K562 (cell line): ENCODE measurements at regions not wholly inside any gene's neighbourhood (a gene's known extent, or its start where the extent isn't known, plus 50 kb on each side); places are given as distances from the start of the nearest gene placed in this dataset.

ENCODE experiments used
- ATAC-seq: fragments of 200-7000 bp; cut with Tn5 transposase; 3 replicates; pipeline ENCODE4 v1.9.1; 2020; ENCODE audit warnings: moderate library complexity
- BruUV-seq: library from RNA; stranded (reverse); fragments of 400-500 nt; replicated peaks from 2 replicates; lab custom pipeline; 2021; lab: Mats Ljungman, UMichigan
- CTCF ChIA-PET: fragments of 300-600 bp; formaldehyde crosslinking; extraction: SDS; loops from one replicate; lab custom pipeline; 2021; ENCODE audit warnings: low intra/inter-chr PET ratio; lab: Yijun Ruan, JAX
- POLR2A ChIA-PET: fragments of 300-600, 350-650 bp; sonication (Branson Sonifier 250); formaldehyde crosslinking; extraction: SDS; loops from one replicate; lab custom pipeline; 2021; ENCODE audit warnings: antibody characterized with exemption, inconsistent platforms; lab: Yijun Ruan, JAX
- DNase-seq, 4 experiments: peaks; one replicate each; pipeline versions ENCODE4 v3.0.0 to v3.0.0-alpha.2; 2011 to 2018; ENCODE audit warnings: low spot score in 3 of 4, mixed read lengths in 3 of 4; ENCODE audit errors: extremely low read depth in 1 of 4
- FAIRE-seq: peaks from 2 replicates; lab custom pipeline; 2011; peaks lifted over from hg19 to GRCh38; lab: Jason Lieb, UNC
- H2AFZ ChIP-seq: 2 replicates; pipeline ENCODE4 v1.6.0; 2011; ENCODE audit warnings: low read depth, low read length, control low read depth, inconsistent platforms
- H3K27ac ChIP-seq: fragments of 200-600 bp; 3 replicates; pipeline ENCODE4 v1.8.0; 2011; ENCODE audit warnings: low read depth, mild to moderate bottlenecking, control low read depth, inconsistent platforms, low read length, moderate library complexity, mixed read lengths; ENCODE audit errors: extremely low read depth
- H3K27me3 ChIP-seq, 2 experiments: fragments of 300-600 bp in 1 of 2; 2 replicates in 1 of 2; 3 replicates in 1 of 2; pipeline versions ENCODE4 v1.6.0 to v1.8.0; 2011; ENCODE audit warnings: inconsistent platforms in 2 of 2, low read length in 2 of 2, mild to moderate bottlenecking in 1 of 2, mixed read lengths in 1 of 2, moderate library complexity in 1 of 2; ENCODE audit not compliant: control insufficient read depth in 2 of 2, insufficient read depth in 2 of 2
- H3K36me3 ChIP-seq: fragments of 300-600 bp; 3 replicates; pipeline ENCODE4 v1.8.0; 2011; ENCODE audit warnings: mild to moderate bottlenecking, low read length, inconsistent platforms; ENCODE audit not compliant: control insufficient read depth, insufficient read depth
- H3K4me1 ChIP-seq, 2 experiments: fragments of 200-600 bp in 1 of 2; replicated peaks in 1 of 2; 2 replicates in 1 of 2; 3 replicates in 1 of 2; pipeline versions ENCODE4 v1.5.1 to v1.8.0; 2011; ENCODE audit warnings: inconsistent platforms in 2 of 2, low read length in 2 of 2, mild to moderate bottlenecking in 1 of 2, mixed read lengths in 1 of 2, moderate library complexity in 1 of 2; ENCODE audit not compliant: control insufficient read depth in 2 of 2, insufficient read depth in 2 of 2
- H3K4me2 ChIP-seq: 2 replicates; pipeline ENCODE4 v1.6.1; 2011; ENCODE audit warnings: low read length, control low read depth, inconsistent platforms, mixed read lengths; ENCODE audit not compliant: insufficient read depth
- H3K4me3 ChIP-seq: fragments of 200-600 bp; sonication (generic), shearing (Covaris generic); 2 replicates; pipeline ENCODE4 v1.5.1; 2016; ENCODE audit warnings: control low read depth, inconsistent platforms
- H3K79me2 ChIP-seq: fragments of 200-600 bp; 3 replicates; pipeline ENCODE4 v1.8.0; 2011; ENCODE audit warnings: low read length, inconsistent platforms; ENCODE audit not compliant: control insufficient read depth, insufficient read depth
- H3K9ac ChIP-seq, 2 experiments: 2 replicates each; pipeline versions ENCODE4 v1.6.0 to v1.6.1; 2011; ENCODE audit warnings: low read depth in 2 of 2, low read length in 2 of 2, control low read depth in 1 of 2, inconsistent platforms in 1 of 2, mild to moderate bottlenecking in 1 of 2, mixed read lengths in 1 of 2; ENCODE audit not compliant: insufficient read depth in 1 of 2
- H3K9me1 ChIP-seq: one replicate; pipeline ENCODE4 v1.6.0; 2011; ENCODE audit warnings: inconsistent platforms, mild to moderate bottlenecking, low read length, moderate library complexity; ENCODE audit not compliant: control insufficient read depth, insufficient read depth
- H3K9me3 ChIP-seq: replicated peaks from 2 replicates; pipeline ENCODE4 v1.5.1; 2011; ENCODE audit warnings: low read depth, low read length, inconsistent platforms; ENCODE audit not compliant: control insufficient read depth, insufficient read depth
- H4K20me1 ChIP-seq: replicated peaks from 2 replicates; pipeline ENCODE4 v1.6.1; 2011; ENCODE audit warnings: low read length, inconsistent platforms, mixed read lengths; ENCODE audit not compliant: control insufficient read depth, insufficient read depth
- E2F3 ChIP-seq: fragments of 250-450 bp; sonication (Bioruptor Pico); IDR thresholded peaks from 2 replicates; pipeline ENCODE4 v1.4.0; 2020; ENCODE audit warnings: mild to moderate bottlenecking
- HDAC6 ChIP-seq: IDR thresholded peaks from 2 replicates; pipeline ENCODE4 v1.6.1; 2012; ENCODE audit warnings: low read depth, mild to moderate bottlenecking, control low read depth, inconsistent platforms, low read length, moderate library complexity
- KLF13 ChIP-seq: fragments of 450-650 bp; IDR thresholded peaks from 2 replicates; pipeline ENCODE4 v1.6.1; 2016; ENCODE audit warnings: missing genetic modification characterization, low read depth, mild to moderate bottlenecking, missing compliant biosample characterization, moderate library complexity, borderline replicate concordance
- LEF1 ChIP-seq: fragments of 450-650 bp; IDR thresholded peaks from 2 replicates; pipeline ENCODE4 v1.6.1; 2016; ENCODE audit warnings: mild to moderate bottlenecking
- MED1 ChIP-seq: sonication (generic); formaldehyde crosslinking; IDR thresholded peaks from 2 replicates; pipeline ENCODE4 v1.8.1; 2023; ENCODE audit warnings: missing genetic modification reagents, borderline replicate concordance
- NEUROD1 ChIP-seq: fragments of 150-350 bp; IDR thresholded peaks from 2 replicates; pipeline ENCODE4 v1.6.1; 2014; ENCODE audit warnings: borderline replicate concordance, low read length, low read depth; ENCODE audit not compliant: partially characterized antibody
- RBM15 ChIP-seq: fragments of 200-400 bp; formaldehyde crosslinking; IDR thresholded peaks from 2 replicates; pipeline ENCODE4 v1.6.1; 2018; ENCODE audit warnings: mild to moderate bottlenecking, low read length, moderate library complexity; ENCODE audit not compliant: insufficient read depth
- RUNX1 ChIP-seq: sonication (generic); IDR thresholded peaks from 2 replicates; pipeline ENCODE4 v1.6.1; 2016; ENCODE audit warnings: antibody characterized with exemption, low read depth
- SMARCA5 ChIP-seq: fragments of 450-650 bp; IDR thresholded peaks from 2 replicates; pipeline ENCODE4 v1.6.1; 2016
- SRSF7 ChIP-seq: fragments of 200-400 bp; formaldehyde crosslinking; optimal IDR thresholded peaks from 2 replicates; pipeline ENCODE3; 2017; ENCODE audit warnings: mild to moderate bottlenecking, low read depth, low read length
- STAT5A ChIP-seq: IDR thresholded peaks from 2 replicates; pipeline ENCODE4 v1.6.1; 2012; ENCODE audit warnings: low read length, inconsistent platforms, borderline replicate concordance
- TRIM24 ChIP-seq, 2 experiments: fragments of 450-650 bp; IDR thresholded peaks; 2 replicates each; pipeline ENCODE4 v1.6.1; 2016
- TRIM28 ChIP-seq: fragments of 450-650 bp; IDR thresholded peaks from 2 replicates; pipeline ENCODE4 v1.6.1; 2017
- YBX1 ChIP-seq: fragments of 450-650 bp; IDR thresholded peaks from 2 replicates; pipeline ENCODE4 v1.7.1; 2016; ENCODE audit warnings: mild to moderate bottlenecking
- ZFX ChIP-seq: sonication (generic); formaldehyde crosslinking; IDR thresholded peaks from 2 replicates; pipeline ENCODE4 v1.8.0; 2022; ENCODE audit warnings: mild to moderate bottlenecking, missing genetic modification reagents, moderate library complexity
- WGBS: fragments of 100-300 bp; shearing (Covaris generic); methylation state at CpG from one replicate; pipeline ENCODE4 v1.1.6; 2016; ENCODE audit warnings: low coverage, mixed read lengths; ENCODE audit not compliant: insufficient coverage; ENCODE audit errors: missing lambda C conversion rate; 5-methylcytosine and 5-hydroxymethylcytosine counted together
- in situ Hi-C: fragments of 300-500 bp; cut with MboI; formaldehyde crosslinking; loops from 4 replicates; pipeline ENCODE4 v1.15.0; 2018; ENCODE audit warnings: inconsistent platforms, mixed read lengths
- intact Hi-C: fragments of 100-400 bp; cut with micrococcal nuclease; formaldehyde crosslinking; loops from 2 replicates; pipeline ENCODE4 v1.14.2; 2022
- TF ChIP-seq, protein P1 (sequence below), 3 experiments: fragments of 200-800 bp in 1 of 3; fragments of 250-450 bp in 1 of 3; fragments of 450-650 bp in 1 of 3; sonication (Bioruptor Pico) in 1 of 3; sonication (Bioruptor generic) in 1 of 3; formaldehyde crosslinking in 1 of 3; IDR thresholded peaks; 2 replicates each; pipeline versions ENCODE4 v1.6.1 to v1.8.0; 2016 to 2022; ENCODE audit warnings: mild to moderate bottlenecking in 2 of 3, missing genetic modification characterization in 2 of 3, missing compliant biosample characterization in 1 of 3, moderate library complexity in 1 of 3
- TF ChIP-seq, protein P2 (sequence below): sonication (generic); formaldehyde crosslinking; IDR thresholded peaks from 2 replicates; pipeline ENCODE4 v1.8.0; 2022; ENCODE audit warnings: missing genetic modification reagents, mild to moderate bottlenecking, borderline replicate concordance
- TF ChIP-seq, protein P3 (sequence below): fragments of 250-450 bp; sonication (Bioruptor Pico); IDR thresholded peaks from 2 replicates; pipeline ENCODE4 v1.5.0; 2022; ENCODE audit warnings: mild to moderate bottlenecking

DNA sequence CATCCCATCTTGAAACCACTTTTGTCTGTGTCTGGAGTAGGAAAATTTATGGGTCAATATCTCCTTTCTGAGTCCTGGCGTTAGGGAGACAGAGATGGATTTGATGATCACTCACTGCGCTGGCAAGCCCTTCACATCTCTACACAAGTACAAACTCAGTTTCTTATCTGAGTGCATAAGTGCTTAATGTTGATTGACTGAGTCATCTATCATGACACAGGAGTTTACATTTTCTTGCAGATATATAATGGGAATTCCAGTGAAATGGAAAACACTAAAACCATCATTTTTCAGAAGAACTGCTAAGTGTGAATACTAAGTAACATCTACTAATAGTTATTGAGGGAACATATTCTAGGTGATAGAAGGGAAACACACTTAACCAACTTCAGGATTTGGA lies 763.9 kb upstream of the COBL start:
- H3K36me3 ChIP-seq, result no peaks in the 10 kb centered on the region
- ATAC-seq, result no peak
- no peaks in the 10 kb centered on the region for H4K20me1 ChIP-seq
- H3K9me3 ChIP-seq, result no peaks in the 10 kb centered on the region
- no peaks in the 10 kb centered on the region for H3K4me1 ChIP-seq
- H3K4me2 ChIP-seq, result no peak overlapping the region
- no peak for DNase-seq
- no peak overlapping the region for H2AFZ ChIP-seq
- FAIRE-seq, result no peak
- no peaks in the 10 kb centered on the region for H3K27me3 ChIP-seq
- in situ Hi-C loops, result no loop called here
- no peak overlapping the region for H3K27ac ChIP-seq
- no peak overlapping the region for H3K9ac ChIP-seq
- CTCF ChIA-PET, result no interaction called here
- POLR2A ChIA-PET, result no interaction called here
- H3K79me2 ChIP-seq, result no peaks in the 10 kb centered on the region
- BruUV-seq, result no TSS peak
- WGBS, result 0% methylated on average over 2 of the region's 2 CpGs
- no peaks in the 10 kb centered on the region for H3K9me1 ChIP-seq
- no peak overlapping the region for H3K4me3 ChIP-seq
- intact Hi-C loops, result no loop called here
- TF ChIP-seq KLF13, result no peak
- TF ChIP-seq LEF1, result no peak
- TF ChIP-seq, protein P1, sequence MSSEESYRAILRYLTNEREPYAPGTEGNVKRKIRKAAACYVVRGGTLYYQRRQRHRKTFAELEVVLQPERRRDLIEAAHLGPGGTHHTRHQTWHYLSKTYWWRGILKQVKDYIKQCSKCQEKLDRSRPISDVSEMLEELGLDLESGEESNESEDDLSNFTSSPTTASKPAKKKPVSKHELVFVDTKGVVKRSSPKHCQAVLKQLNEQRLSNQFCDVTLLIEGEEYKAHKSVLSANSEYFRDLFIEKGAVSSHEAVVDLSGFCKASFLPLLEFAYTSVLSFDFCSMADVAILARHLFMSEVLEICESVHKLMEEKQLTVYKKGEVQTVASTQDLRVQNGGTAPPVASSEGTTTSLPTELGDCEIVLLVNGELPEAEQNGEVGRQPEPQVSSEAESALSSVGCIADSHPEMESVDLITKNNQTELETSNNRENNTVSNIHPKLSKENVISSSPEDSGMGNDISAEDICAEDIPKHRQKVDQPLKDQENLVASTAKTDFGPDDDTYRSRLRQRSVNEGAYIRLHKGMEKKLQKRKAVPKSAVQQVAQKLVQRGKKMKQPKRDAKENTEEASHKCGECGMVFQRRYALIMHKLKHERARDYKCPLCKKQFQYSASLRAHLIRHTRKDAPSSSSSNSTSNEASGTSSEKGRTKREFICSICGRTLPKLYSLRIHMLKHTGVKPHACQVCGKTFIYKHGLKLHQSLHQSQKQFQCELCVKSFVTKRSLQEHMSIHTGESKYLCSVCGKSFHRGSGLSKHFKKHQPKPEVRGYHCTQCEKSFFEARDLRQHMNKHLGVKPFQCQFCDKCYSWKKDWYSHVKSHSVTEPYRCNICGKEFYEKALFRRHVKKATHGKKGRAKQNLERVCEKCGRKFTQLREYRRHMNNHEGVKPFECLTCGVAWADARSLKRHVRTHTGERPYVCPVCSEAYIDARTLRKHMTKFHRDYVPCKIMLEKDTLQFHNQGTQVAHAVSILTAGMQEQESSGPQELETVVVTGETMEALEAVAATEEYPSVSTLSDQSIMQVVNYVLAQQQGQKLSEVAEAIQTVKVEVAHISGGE (CRISPR knock-in tag; IDR thresholded peaks at IDR 0.05), result no peak
- no peak for TF ChIP-seq SMARCA5
- TF ChIP-seq TRIM24 (IDR thresholded peaks at IDR 0.05), result no peak
- TF ChIP-seq RBM15, result no peak
- no peak for TF ChIP-seq SRSF7
- TF ChIP-seq HDAC6, result no peak
- TF ChIP-seq ZFX (CRISPR knock-in tag), result no peak
- no peak for TF ChIP-seq MED1 (CRISPR knock-in tag)
- no peak for TF ChIP-seq STAT5A
- no peak for TF ChIP-seq YBX1
- TF ChIP-seq E2F3, result no peak
- no peak for TF ChIP-seq NEUROD1
- no peak for TF ChIP-seq TRIM28
- TF ChIP-seq, protein P2, sequence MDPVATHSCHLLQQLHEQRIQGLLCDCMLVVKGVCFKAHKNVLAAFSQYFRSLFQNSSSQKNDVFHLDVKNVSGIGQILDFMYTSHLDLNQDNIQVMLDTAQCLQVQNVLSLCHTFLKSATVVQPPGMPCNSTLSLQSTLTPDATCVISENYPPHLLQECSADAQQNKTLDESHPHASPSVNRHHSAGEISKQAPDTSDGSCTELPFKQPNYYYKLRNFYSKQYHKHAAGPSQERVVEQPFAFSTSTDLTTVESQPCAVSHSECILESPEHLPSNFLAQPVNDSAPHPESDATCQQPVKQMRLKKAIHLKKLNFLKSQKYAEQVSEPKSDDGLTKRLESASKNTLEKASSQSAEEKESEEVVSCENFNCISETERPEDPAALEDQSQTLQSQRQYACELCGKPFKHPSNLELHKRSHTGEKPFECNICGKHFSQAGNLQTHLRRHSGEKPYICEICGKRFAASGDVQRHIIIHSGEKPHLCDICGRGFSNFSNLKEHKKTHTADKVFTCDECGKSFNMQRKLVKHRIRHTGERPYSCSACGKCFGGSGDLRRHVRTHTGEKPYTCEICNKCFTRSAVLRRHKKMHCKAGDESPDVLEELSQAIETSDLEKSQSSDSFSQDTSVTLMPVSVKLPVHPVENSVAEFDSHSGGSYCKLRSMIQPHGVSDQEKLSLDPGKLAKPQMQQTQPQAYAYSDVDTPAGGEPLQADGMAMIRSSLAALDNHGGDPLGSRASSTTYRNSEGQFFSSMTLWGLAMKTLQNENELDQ (CRISPR knock-in tag), result no peak
- no peak for TF ChIP-seq RUNX1
- TF ChIP-seq, protein P3, sequence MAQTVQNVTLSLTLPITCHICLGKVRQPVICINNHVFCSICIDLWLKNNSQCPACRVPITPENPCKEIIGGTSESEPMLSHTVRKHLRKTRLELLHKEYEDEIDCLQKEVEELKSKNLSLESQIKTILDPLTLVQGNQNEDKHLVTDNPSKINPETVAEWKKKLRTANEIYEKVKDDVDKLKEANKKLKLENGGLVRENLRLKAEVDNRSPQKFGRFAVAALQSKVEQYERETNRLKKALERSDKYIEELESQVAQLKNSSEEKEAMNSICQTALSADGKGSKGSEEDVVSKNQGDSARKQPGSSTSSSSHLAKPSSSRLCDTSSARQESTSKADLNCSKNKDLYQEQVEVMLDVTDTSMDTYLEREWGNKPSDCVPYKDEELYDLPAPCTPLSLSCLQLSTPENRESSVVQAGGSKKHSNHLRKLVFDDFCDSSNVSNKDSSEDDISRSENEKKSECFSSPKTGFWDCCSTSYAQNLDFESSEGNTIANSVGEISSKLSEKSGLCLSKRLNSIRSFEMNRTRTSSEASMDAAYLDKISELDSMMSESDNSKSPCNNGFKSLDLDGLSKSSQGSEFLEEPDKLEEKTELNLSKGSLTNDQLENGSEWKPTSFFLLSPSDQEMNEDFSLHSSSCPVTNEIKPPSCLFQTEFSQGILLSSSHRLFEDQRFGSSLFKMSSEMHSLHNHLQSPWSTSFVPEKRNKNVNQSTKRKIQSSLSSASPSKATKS (CRISPR knock-in tag), result no peak
